GM12864 (cell line): ENCODE measurements at regions not wholly inside any gene's neighbourhood (a gene's known extent, or its start where the extent isn't known, plus 50 kb on each side); places are given as distances from the start of the nearest gene placed in this dataset.

Experiments used
- DNase-seq: peaks from one replicate; pipeline ENCODE4 v3.0.0-alpha.2; 2011; ENCODE audit warnings: low read depth
- H3K4me3 ChIP-seq: 2 replicates; pipeline ENCODE4 v1.5.1; 2011; ENCODE audit warnings: mild to moderate bottlenecking, low read depth, low read length, control low read depth
- CTCF ChIP-seq: IDR thresholded peaks from 2 replicates; pipeline ENCODE4 v1.5.1; 2011; ENCODE audit warnings: low read depth, mild to moderate bottlenecking, moderate library complexity, low read length, control low read depth, inconsistent platforms; ENCODE audit errors: missing control alignments

- no peak overlapping the region for H3K4me3 ChIP-seq
- DNase-seq: no peak
- TF ChIP-seq CTCF: no peak
Observed at GRCh38 chr4:147060151-147060931, 114.7 kb upstream of the TTC29 start.

GRCh38 chr4:147064856-147065255 lies 119.2 kb upstream of the TTC29 start:
- no peak for TF ChIP-seq CTCF
- DNase-seq: no peak
- H3K4me3 ChIP-seq: no peak overlapping the region

- TF ChIP-seq CTCF: no peak
- no peak overlapping the region for H3K4me3 ChIP-seq
- DNase-seq: no peak
Observed at GRCh38 chr4:147068564-147068963, 122.9 kb upstream of the TTC29 start.

GRCh38 chr4:147071209-147071740 lies 125.6 kb upstream of the TTC29 start:
- no peak for DNase-seq
- no peak overlapping the region for H3K4me3 ChIP-seq
- no peak for TF ChIP-seq CTCF

- no peak for DNase-seq
- TF ChIP-seq CTCF: no peak
- H3K4me3 ChIP-seq: no peak overlapping the region
Observed at GRCh38 chr4:147076179-147076578, 130.5 kb upstream of the TTC29 start.

GRCh38 chr4:147076728-147077127 lies 131.1 kb upstream of the TTC29 start:
- no peak for TF ChIP-seq CTCF
- DNase-seq: no peak
- H3K4me3 ChIP-seq: no peak overlapping the region

- H3K4me3 ChIP-seq: no peak overlapping the region
- TF ChIP-seq CTCF: no peak
- no peak for DNase-seq
Observed at GRCh38 chr4:147078362-147078761, 132.7 kb upstream of the TTC29 start.
